ENCODE measurements at regions not wholly inside any gene's neighbourhood (a gene's known extent, or its start where the extent isn't known, plus 50 kb on each side); places are given as distances from the start of the nearest gene placed in this dataset.

DNA sequence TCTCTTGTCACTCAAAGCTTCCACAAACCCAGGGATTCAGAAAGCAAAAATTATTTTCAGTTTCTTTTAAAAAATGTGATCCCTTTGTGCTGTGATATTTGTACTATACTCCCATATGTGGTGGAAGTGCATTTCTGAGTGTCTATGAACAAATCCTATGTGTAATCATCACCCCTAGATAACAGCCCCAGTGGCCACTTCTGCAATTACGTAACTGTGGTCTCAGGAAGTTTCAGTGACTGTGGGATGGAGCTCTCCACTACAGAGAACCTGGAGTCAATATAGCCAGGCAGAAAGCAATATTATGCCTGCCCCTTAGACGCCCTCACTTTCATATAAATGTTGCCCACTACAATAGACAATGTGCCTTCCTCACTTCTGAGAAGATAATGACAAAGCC is 1101.7 kb upstream of the GHITM start:
- H3K9me3 ChIP-seq (ENCODE audit: control insufficient read depth, low read length) = no peaks in the 10 kb centered on the region
- H2AFZ ChIP-seq = no peak overlapping the region
- no peaks in the 10 kb centered on the region for H3K36me3 ChIP-seq (ENCODE audit: control insufficient read depth, insufficient read depth, low read length)
- H3K4me1 ChIP-seq = no peaks in the 10 kb centered on the region
- H3K79me2 ChIP-seq = no peaks in the 10 kb centered on the region
- no peak overlapping the region for H3K27ac ChIP-seq
- H3K9ac ChIP-seq = no peak overlapping the region
- TF ChIP-seq, protein P1, sequence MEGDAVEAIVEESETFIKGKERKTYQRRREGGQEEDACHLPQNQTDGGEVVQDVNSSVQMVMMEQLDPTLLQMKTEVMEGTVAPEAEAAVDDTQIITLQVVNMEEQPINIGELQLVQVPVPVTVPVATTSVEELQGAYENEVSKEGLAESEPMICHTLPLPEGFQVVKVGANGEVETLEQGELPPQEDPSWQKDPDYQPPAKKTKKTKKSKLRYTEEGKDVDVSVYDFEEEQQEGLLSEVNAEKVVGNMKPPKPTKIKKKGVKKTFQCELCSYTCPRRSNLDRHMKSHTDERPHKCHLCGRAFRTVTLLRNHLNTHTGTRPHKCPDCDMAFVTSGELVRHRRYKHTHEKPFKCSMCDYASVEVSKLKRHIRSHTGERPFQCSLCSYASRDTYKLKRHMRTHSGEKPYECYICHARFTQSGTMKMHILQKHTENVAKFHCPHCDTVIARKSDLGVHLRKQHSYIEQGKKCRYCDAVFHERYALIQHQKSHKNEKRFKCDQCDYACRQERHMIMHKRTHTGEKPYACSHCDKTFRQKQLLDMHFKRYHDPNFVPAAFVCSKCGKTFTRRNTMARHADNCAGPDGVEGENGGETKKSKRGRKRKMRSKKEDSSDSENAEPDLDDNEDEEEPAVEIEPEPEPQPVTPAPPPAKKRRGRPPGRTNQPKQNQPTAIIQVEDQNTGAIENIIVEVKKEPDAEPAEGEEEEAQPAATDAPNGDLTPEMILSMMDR (IDR thresholded peaks at IDR 0.05) = no peak
- H3K27me3 ChIP-seq (ENCODE audit: control insufficient read depth, insufficient read depth, low read length) = no peaks in the 10 kb centered on the region
- no peak overlapping the region for H3K4me3 ChIP-seq (ENCODE audit: low read depth, low read length)
- no peak overlapping the region for H3K4me2 ChIP-seq (ENCODE audit: low read length)

DNA sequence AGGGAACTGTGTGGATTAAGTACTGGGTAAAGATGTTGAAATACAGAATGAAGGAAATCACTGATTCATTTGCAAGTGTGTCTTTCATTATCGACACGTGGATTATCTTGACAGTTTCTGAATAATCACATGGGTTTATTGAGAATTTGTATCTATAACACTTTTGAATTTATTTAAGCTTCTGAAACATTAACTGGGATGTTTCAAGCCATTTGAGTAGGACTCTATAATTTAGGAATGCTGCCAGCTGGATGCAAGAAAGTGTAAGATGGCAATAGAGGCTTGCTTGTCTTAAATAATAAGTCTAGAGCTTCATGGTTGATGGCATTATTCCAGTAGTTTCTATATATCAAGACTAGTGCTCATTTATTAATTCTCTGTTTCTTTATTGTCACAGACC is 1100.7 kb upstream of the GHITM start:
- Histone ChIP-seq H3K36me3 (ENCODE audit: control insufficient read depth, insufficient read depth, low read length) (no peaks in the 10 kb centered on the region), H3K4me2 (ENCODE audit: low read length) (no peak overlapping the region), H3K79me2 (no peaks in the 10 kb centered on the region), H3K4me1 (no peaks in the 10 kb centered on the region), H2AFZ (no peak overlapping the region), H3K27ac (no peak overlapping the region), H3K9ac (no peak overlapping the region), H3K9me3 (ENCODE audit: control insufficient read depth, low read length) (no peaks in the 10 kb centered on the region), H3K4me3 (ENCODE audit: low read depth, low read length) (no peak overlapping the region), H3K27me3 (ENCODE audit: control insufficient read depth, insufficient read depth, low read length) (no peaks in the 10 kb centered on the region)
- TF ChIP-seq, protein P1 (IDR thresholded peaks at IDR 0.05) = no peak

DNA sequence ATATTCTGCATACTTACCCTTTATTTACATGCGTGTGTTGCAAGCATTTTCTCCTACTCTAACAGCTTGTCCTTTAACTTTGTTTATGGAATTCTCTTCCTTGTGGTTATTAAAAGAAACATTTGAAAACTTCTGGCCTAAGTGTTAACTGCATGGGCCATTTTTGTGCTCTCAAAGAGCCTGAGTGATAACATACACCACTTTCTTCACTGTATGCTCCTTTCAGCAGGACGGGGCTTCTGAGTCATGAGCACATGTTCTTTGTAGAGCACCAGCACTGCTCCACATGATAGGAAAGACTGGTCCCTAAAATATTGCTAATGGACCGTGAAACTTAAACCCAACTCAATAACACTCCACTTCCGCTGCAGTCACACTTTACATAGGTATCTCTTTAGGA is 1093.6 kb upstream of the GHITM start:
- H3K4me1 ChIP-seq = no peaks in the 10 kb centered on the region
- H3K9me3 ChIP-seq (ENCODE audit: control insufficient read depth, low read length) = no peaks in the 10 kb centered on the region
- no peak overlapping the region for H3K9ac ChIP-seq
- no peak overlapping the region for H3K4me2 ChIP-seq (ENCODE audit: low read length)
- no peaks in the 10 kb centered on the region for H3K79me2 ChIP-seq
- TF ChIP-seq, protein P1 (IDR thresholded peaks at IDR 0.05) = no peak
- H2AFZ ChIP-seq = no peak overlapping the region
- H3K36me3 ChIP-seq (ENCODE audit: control insufficient read depth, insufficient read depth, low read length) = no peaks in the 10 kb centered on the region
- no peak overlapping the region for H3K27ac ChIP-seq
- no peak overlapping the region for H3K4me3 ChIP-seq (ENCODE audit: low read depth, low read length)
- H3K27me3 ChIP-seq (ENCODE audit: control insufficient read depth, insufficient read depth, low read length) = no peaks in the 10 kb centered on the region

DNA sequence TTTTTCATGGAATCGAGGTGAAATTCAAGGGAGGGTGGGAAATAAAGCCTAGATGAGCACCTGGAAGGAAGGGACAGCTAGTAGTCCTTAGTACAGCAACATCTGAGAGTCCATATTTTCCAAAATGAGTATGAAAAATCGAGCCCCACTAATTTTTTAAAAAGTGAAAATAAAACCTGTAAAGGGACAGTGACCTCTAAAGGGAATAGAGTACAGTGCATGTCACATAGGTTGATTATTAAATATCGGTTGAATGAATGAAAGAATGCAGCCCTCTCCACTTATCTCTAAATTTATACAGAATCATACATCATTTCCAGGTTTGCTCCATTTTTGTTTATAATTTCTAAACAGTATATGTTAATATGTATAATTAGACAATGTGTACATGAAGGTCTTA is 1088.5 kb upstream of the GHITM start:
- no peak overlapping the region for H3K4me2 ChIP-seq (ENCODE audit: low read length)
- H3K9me3 ChIP-seq (ENCODE audit: control insufficient read depth, low read length) = no peaks in the 10 kb centered on the region
- H3K79me2 ChIP-seq = no peaks in the 10 kb centered on the region
- no peaks in the 10 kb centered on the region for H3K36me3 ChIP-seq (ENCODE audit: control insufficient read depth, insufficient read depth, low read length)
- H3K4me3 ChIP-seq (ENCODE audit: low read depth, low read length) = no peak overlapping the region
- TF ChIP-seq, protein P1 (IDR thresholded peaks at IDR 0.05) = no peak
- no peak overlapping the region for H2AFZ ChIP-seq
- H3K27ac ChIP-seq = no peak overlapping the region
- no peaks in the 10 kb centered on the region for H3K27me3 ChIP-seq (ENCODE audit: control insufficient read depth, insufficient read depth, low read length)
- no peaks in the 10 kb centered on the region for H3K4me1 ChIP-seq
- H3K9ac ChIP-seq = no peak overlapping the region

DNA sequence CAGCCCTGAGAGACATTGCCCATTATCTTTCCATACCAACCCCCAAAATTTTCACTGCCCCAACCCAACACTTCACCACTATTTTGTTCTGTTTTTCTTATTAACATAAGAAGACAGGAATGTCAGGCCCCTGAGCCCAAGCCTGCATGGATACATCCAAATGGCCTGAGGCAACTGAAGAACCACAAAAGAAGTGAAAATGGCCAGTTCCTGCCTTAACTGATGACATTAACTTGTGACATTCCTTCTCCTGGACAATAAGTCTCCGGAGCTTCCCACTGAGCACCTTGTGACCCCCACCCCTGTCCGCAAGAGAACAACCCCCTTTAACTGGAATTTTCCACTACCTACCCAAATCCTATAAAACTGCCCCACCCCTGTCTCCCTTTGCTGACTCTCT is 1076.4 kb upstream of the GHITM start:
- Histone ChIP-seq H2AFZ (no peak overlapping the region), H3K4me2 (ENCODE audit: low read length) (no peak overlapping the region), H3K79me2 (no peaks in the 10 kb centered on the region), H3K4me1 (no peaks in the 10 kb centered on the region), H3K4me3 (ENCODE audit: low read depth, low read length) (no peak overlapping the region), H3K27me3 (ENCODE audit: control insufficient read depth, insufficient read depth, low read length) (no peaks in the 10 kb centered on the region), H3K9me3 (ENCODE audit: control insufficient read depth, low read length) (no peaks in the 10 kb centered on the region), H3K36me3 (ENCODE audit: control insufficient read depth, insufficient read depth, low read length) (no peaks in the 10 kb centered on the region), H3K9ac (no peak overlapping the region), H3K27ac (no peak overlapping the region)
- TF ChIP-seq, protein P1 (IDR thresholded peaks at IDR 0.05) = no peak

Data from parathyroid adenoma (tissue), 2 donors.